ENCODE measurements at regions not wholly inside any gene's neighbourhood (a gene's known extent, or its start where the extent isn't known, plus 50 kb on each side); places are given as distances from the start of the nearest gene placed in this dataset.

DNA sequence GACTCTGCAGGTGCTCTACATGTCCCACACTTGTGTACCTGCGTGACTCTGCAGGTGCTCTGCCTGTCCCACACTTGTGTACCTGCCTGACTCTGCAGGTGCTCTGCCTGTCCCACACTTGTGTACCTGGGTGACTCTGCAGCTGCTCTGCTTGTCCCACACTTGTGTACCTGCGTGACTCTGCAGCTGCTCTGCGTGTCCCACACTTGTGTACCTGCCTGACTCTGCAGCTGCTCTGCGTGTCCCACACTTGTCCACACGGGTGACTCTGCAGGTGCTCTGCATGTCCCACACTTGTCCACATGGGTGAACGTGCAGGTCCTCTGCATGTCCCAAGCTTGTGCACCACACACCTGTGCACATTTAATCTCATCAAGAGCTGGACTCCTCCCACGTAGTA is 576.7 kb upstream of the SALL3 start:
- no peak for DNase-seq (ENCODE audit: low spot score)
- TF ChIP-seq, protein P1, sequence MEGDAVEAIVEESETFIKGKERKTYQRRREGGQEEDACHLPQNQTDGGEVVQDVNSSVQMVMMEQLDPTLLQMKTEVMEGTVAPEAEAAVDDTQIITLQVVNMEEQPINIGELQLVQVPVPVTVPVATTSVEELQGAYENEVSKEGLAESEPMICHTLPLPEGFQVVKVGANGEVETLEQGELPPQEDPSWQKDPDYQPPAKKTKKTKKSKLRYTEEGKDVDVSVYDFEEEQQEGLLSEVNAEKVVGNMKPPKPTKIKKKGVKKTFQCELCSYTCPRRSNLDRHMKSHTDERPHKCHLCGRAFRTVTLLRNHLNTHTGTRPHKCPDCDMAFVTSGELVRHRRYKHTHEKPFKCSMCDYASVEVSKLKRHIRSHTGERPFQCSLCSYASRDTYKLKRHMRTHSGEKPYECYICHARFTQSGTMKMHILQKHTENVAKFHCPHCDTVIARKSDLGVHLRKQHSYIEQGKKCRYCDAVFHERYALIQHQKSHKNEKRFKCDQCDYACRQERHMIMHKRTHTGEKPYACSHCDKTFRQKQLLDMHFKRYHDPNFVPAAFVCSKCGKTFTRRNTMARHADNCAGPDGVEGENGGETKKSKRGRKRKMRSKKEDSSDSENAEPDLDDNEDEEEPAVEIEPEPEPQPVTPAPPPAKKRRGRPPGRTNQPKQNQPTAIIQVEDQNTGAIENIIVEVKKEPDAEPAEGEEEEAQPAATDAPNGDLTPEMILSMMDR (IDR thresholded peaks at IDR 0.05): no peak

DNA sequence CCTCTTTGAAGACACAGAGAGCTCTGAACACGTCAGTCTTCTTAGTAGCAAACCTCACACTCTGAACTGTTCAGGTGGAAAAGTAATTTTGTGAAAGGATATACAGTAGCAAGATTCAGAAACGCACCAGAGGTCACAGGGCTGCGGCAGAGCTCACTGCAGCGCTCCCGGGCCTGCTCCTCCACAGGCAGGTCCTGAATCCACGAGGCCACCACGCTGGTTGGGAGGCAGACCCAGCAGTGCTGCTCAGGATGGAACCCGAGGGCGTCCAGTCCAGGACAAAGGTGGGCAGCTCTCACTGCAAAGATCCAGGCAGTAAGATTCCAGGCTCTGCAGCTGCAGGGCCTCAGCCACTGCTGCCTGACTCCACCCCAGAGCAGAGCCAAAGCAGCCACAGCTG is 576.2 kb upstream of the SALL3 start:
- TF ChIP-seq, protein P1 (IDR thresholded peaks at IDR 0.05): no peak

More for the DNA sequence above, 576.7 kb upstream of the SALL3 start:
- ATAC-seq (ENCODE audit: low FRiP score): no peak

DNA sequence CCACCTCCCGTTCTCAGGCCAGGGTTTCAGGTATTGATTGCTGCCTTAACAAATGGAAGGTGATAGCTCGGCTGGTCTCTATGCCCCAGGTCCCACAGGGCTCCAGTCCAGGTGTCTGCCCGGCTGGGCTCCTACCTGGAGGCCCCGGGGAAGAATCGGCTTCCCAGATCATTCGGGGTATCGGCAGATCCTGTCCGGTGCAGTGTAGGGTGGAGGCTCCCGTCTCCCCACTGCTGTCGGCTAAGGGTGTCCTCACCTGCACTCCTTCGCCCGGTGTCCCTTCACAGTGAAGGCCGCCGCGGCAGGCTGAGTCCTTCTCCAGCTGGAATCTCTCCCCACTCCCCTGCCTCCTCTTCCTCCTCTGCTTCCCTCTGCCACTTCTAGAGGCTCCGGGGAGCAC is 573.9 kb upstream of the SALL3 start:
- ATAC-seq (ENCODE audit: low FRiP score): no peak
- no peak for DNase-seq (ENCODE audit: low spot score)
- TF ChIP-seq, protein P1 (IDR thresholded peaks at IDR 0.05): no peak

More for the DNA sequence above, 576.2 kb upstream of the SALL3 start:
- DNase-seq (ENCODE audit: low spot score) (no peak), ATAC-seq (ENCODE audit: low FRiP score) (no peak)

DNA sequence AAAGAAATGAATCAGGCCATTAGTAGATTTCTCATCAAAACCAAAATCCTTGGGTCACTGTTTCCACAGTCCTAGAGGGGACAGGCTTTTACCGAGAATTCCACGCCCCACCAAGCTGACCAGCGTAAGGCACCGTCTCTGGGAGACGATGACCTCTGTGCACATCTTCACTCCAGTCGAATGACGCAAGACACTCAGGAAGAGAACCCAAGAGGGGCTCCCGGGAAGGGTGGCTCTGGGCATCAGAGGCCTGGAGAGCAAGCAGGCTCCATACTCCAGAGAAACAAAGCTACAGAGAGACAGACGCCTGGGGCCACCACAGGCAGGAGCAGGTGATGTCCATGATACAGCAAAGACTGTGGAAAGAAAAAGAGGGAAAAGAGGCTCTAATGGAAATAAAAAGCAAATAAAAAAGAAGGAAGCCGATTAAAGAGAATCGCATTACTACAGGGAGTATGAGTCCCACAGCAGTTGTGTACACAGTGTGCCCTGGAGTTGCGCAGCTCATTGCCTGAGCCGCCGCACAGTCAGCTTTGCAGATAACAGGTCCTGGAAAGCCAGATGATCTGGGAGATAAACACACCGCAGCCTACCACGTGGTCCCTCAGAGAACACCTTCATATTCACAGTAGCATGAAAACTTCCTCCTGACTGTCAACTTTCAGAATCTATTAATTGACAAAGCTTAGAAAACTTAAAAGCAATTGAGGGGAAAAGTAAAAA is 572.7 kb upstream of the SALL3 start:
- ATAC-seq (ENCODE audit: low FRiP score) (no peak), DNase-seq (ENCODE audit: low spot score) (no peak)
- TF ChIP-seq, protein P1 (IDR thresholded peaks at IDR 0.05): no peak

DNA sequence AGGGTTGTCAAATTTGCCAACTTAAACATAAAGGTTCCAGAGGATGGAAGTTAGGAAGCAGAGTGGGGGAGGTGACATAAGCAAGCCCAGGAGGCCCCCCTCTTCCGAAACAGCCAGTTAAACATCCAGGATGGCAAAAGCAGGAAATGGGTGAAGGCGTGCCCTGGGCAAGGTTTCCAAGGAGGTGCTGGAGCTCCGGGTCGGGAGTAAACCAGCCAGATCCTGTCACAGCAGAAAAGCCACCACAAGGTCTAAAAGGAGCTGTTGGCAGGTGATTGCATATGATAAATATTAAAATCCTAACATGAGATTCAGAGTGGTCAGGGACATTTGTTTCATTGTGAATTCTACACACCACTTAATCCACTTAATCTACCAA is 572.2 kb upstream of the SALL3 start:
- no peak for DNase-seq (ENCODE audit: low spot score)
- TF ChIP-seq, protein P1 (IDR thresholded peaks at IDR 0.05): no peak
- ATAC-seq (ENCODE audit: low FRiP score): no peak

DNA sequence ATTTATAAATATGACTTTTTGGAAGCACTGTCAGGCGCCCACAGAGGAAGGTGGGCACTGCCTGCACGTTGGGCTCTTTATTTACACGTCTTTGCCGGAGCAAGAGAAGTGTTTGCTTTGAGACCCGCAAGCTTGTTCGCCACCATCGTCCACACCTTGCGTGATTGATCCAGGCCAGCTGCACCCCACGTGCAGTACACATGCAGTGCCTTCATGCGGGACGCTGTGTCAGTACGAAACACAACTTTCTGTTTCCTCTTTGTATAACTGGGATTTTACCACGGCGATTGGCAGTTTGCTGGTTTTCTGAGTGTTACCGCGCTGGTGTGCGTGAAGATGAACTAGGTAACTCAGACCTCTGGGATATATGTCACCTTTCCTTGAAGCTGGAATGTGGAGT is 571.0 kb upstream of the SALL3 start:
- no peak for ATAC-seq (ENCODE audit: low FRiP score)
- TF ChIP-seq, protein P1 (IDR thresholded peaks at IDR 0.05): no peak
- DNase-seq (ENCODE audit: low spot score): no peak

DNA sequence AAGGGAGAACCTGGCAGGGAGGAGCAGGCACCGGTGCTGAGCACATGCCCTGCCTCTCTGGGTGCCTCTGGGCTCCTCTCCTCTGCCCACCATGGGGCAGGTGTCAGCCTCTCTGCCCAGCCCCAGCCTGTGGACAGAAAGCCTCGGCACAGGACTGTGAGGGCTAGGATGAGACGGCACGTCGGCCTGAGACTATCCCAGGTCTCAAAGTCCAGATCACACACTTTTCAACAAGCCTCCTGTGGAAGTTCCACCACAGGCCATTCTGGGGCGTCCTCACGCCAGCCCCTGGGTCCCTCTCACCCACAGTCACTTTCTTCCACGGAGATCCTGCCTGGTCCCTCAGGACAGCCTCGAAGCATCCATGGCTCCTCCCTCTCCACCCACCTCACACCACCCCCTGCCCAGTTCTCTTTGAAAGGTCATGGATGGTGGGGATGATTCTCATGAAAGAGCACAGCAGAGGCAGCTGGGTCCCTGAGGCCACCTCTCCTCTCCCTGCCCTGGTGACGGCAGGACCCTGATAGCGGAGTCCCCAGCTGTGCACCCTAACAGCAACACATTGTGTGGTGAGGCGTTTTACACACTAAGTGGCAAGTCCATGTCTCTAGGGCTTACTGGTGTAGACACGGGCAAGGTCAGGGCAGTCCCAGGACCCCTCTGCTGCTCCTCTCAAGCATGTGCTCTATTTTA is 569.4 kb upstream of the SALL3 start:
- TF ChIP-seq, protein P1 (IDR thresholded peaks at IDR 0.05): no peak
- ATAC-seq (ENCODE audit: low FRiP score) (no peak), DNase-seq (ENCODE audit: low spot score) (no peak)

All from omental fat pad (tissue), 3 donors.